ENCODE measurements at regions not wholly inside any gene's neighbourhood (a gene's known extent, or its start where the extent isn't known, plus 50 kb on each side); places are given as distances from the start of the nearest gene placed in this dataset.
"Not testable (repeated sequence)": the region's sequence is repeated elsewhere in the genome, so short reads cannot be mapped to it uniquely, and the experiment has no call there.

DNA sequence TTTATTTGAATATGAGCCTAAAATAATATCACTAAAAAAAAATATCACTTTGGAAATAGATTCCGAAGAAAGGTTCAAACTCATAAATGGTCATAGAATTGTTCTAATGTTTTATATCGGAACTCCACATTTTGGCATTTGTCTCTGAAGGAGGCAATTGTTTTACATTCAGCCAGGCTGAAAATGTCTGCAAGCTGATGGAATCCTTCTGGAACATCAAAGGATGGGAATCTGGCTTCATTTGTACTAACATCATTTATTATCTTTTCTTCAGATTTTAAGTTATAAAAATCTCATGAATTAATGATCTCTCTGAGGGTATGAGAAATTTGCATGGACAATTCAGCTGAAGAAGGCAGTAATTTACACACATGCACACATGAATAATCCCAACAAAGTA lies 251.4 kb upstream of the RGMA start:
- DNase-seq: no peak

DNA sequence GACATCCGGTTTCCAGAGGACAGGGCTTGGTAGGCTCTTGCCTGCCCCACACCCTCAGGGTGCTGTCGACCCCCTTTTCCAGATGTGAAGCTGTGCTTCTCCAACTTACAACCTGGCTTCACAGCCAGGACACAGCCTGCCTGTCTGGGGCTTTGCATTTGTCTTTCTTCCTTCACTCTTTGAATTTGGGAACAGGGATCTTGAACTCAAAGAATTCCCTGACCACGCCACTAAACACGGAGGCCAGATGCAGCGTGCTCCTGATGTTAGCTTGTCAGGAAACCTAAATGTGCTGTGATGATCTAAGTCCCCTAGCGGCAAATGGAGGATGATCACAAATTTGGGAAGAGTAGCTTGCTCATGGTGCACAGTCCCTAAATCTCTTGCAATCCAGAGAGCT lies 244.8 kb upstream of the RGMA start:
- DNase-seq: no peak

GRCh38 chr15:93333126-93333525 lies 244.1 kb upstream of the RGMA start:
- not testable (repeated sequence) for DNase-seq

- DNase-seq: no peak
Observed at GRCh38 chr15:93332168-93332553, 243.2 kb upstream of the RGMA start.

DNA sequence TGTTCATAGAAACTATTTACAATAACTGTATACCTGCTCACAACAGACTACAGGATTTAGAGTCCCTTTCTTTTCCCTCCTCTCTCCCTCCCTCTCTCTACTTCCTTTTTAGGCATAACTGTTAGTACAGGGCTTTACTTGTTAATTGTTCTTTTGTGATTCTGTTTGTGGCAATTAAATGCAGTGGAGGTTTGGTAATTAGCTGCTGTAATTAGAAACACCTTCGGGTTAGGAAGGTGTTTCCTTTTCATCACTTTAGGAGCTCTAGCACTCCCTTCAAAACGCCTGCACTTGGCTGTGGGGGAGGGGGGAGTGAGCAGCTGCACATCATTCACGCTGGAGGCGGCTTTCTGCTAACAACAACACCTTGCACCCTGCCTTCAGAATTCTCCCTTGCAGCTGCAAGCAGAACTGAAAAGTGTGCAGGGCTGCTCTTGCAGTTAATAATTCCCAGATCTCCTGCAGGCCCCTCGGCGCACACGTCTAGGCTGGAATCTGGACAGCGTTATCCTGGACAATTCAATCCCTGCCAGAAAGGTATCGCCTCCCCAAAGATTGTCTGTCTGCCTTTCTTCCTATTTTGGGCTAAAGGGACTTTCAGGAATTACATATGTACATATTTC lies 242.6 kb upstream of the RGMA start:
- DNase-seq: no peak

GRCh38 chr15:93330912-93331544 lies 242.0 kb upstream of the RGMA start:
- DNase-seq: no peak

GRCh38 chr15:93327364-93327763 lies 238.4 kb upstream of the RGMA start:
- DNase-seq: no peak

DNA sequence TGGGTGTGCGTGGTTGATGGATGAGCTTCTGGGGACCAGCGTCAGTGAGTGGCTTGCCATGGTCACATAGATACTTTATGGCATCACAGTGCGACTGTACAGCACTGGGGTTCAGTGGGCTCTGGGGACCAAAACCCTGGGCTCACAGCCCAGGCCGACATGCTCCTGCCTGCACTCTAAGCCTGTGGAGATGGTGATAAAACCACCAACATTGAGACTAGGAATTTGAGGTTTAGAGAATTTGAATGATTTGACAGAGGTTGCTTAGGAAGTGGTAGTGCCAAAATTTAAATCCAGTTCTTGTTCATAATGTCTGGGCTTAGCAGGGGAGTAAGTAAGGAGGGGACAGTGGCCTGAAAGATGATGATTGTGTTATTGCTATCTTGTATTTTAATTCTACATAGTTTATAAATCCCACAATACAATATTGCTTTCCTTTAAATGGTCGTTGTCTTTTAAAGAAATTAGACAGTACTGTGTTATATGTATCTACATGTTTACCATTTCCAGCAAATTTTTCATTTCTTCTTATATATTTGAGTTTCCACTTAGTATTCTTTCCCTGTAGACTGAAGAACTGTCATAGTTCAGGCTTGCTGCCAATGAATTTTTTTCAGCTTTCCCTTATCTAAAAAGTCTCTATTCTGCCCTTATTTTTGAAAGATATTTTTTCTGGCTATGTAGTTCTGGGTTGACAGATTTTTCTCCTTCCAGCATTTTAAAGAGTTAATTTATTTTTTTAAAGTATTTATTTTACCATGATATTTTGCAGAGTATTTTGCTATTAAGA lies 235.4 kb upstream of the RGMA start:
- no peak for DNase-seq

DNA sequence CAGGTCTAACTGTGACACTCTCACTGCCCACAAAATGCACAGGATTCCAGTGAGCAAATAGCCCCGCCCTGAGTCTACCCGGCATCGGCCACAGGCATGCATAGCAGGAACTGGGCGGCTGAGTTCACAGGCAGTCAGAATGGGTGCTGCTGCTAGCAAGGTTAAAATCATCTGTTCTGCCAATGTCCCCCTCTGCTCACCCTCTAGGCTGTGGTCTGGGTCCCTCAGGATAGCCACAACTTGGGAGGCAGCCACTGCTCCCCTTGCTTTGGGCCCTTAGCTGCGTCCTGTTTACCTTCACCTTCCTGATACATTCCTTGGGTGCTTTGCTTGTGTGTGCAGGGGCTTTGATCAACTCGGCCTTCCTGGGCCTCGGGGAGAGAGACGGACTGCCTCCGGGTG lies 232.9 kb upstream of the RGMA start:
- no peak for DNase-seq

DNA sequence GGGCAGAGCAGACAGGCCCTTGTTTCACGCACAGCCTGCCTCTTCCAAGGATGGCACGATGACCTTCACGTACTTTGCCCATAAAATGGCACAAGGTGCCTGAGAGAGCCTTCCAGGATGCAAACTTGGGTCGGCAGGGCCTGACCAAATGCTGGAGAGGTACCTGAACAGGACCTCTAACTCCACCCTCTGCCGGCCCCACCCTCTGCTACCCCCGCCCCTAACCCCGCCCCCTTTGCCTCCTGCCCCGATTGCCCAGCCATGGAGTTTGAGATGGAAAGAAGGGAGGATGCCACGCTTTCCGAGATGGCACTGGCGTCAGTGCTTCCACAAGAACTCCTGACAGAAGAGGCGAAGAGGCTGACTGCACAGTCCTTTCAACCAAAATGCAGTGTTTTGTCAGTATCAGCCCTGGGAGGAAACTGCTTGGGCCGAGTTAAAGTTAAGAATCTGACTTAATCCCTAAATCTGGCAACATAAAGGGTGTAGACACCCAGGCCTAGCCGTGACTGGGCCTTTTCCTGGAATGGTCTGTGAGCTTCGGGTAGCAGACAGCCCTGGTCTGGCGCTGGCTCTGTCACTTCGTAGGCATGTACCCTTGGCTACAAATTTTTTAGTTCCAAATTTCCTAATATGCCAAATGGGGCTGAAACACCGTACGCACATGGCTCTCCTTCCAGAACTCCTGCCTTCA lies 230.3 kb upstream of the RGMA start:
- DNase-seq: no peak

DNA sequence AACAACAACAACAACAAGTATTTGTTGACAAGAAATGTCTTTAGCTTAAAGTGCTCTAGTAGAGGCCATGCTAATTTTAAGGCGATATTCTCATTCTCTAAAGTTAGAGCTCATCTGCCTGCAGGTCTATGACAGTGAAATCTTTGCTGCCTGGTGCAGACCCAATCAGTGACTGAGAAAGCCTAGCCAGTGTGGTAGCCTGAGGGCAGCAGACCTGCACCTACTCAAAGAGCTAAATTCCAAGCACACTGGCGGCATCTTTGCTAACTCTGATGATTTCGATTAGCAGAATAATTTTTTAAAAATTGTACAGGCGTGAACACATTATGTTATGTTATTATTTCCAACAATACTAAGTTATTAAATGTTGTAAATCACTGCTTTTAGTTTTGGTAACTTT lies 228.8 kb upstream of the RGMA start:
- DNase-seq: no peak

- no peak for DNase-seq
Observed at GRCh38 chr15:93314245-93314644, 225.2 kb upstream of the RGMA start.

GRCh38 chr15:93312891-93313486 lies 224.0 kb upstream of the RGMA start:
- no peak for DNase-seq

DNA sequence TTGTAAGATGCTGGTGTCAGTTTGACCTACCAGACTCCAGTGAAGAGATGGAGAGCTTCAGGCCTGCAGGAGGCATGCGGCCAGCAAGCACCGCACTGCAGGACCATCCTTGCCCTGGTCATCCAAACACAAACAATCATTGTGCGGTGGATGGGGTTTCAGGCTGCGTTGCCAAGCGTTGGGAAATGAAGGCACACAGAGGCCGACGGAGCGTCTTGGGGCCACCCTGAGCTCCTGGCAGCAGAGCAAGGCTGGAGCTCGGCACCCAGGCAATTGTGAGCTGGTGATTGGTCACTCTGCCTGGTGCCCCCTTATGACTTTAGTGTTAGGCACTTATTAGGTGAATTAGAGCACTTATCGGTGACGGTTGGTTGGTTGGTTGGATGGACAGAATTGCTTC lies 222.6 kb upstream of the RGMA start:
- no peak for DNase-seq

DNA sequence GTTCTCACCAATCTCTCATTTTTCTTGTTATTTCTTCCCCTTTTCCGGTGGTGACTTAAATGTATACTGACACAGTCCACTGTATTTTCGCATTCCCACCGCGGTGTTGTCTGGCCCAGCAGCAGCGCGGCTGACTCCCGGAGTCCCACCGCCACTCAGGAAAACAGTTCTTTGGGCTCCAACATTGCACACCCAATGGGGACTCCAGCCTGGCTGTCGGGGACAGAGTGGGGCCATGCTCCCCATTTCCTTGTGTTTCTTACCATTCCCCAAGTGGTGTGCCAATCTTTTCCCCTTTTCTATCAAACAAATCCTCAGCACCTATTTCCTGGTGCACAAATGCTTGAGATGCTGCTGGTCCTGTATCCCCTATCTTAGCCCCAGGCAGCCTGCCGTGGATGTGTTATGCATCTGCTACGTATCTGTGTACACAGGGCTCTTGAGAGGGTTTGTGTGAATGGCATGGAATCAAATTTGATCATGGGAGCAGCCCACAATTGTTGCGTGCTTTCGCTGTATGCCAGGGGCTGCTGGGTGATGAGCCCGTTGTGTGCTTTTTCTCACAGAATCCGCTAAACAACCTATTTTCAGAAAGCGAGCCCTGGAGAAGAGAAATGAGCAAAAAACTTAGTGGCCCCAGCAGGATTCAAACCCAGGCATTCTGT lies 219.1 kb upstream of the RGMA start:
- no peak for DNase-seq

DNA sequence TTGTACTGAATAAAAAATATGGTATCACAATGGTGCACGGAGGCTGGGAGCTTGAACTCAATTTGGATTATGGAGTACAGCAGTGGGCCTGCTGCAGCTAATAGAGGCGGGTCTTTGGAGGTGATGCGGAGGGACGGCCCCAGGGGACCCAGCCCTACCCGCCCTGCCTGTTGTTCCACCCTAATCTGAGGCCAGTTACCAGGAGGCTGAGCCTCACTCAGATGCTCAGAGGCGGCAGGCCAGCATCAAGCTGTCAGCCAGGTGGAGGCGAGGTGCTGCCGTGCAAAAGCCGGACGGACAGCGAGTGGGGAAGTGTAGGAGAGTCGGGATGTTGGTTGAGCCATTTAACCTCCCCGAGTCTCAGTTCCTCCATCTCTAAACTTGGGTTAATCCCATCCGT lies 218.5 kb upstream of the RGMA start:
- DNase-seq: no peak

GRCh38 chr15:93305306-93305705 lies 216.3 kb upstream of the RGMA start:
- no peak for DNase-seq

DNA sequence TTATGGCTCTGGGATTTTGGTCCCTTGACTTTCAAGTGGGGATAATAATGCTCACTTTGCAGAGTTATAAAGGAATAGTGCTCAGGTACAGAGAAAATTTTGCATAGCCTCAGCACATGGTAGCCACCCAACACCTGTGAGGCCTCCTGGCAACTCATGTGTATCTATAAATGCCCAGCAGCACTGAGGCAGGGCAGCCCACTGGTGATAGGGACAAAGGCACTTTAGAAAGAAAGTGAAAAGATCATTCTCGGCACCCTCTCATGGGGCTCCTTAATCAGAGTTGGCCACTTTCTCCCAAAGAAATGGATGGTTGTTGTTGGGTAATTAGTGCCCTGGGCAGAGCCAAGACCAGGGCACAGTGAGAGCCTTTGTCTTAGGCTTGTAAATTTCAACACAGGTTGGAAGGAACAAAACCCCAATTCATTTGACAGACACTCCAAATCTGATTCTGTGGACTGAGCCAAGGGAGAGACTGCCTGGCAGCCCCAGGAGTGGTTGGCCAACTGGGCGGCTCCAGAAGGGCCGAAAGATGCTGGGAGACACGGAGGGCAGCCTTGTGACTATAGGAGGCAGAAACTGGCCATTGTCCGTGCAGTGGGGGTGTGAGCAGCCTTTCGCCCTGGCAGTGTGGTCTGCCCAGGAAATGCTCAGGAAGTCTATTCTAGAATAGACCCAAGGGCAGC lies 213.2 kb upstream of the RGMA start:
- no peak for DNase-seq

DNA sequence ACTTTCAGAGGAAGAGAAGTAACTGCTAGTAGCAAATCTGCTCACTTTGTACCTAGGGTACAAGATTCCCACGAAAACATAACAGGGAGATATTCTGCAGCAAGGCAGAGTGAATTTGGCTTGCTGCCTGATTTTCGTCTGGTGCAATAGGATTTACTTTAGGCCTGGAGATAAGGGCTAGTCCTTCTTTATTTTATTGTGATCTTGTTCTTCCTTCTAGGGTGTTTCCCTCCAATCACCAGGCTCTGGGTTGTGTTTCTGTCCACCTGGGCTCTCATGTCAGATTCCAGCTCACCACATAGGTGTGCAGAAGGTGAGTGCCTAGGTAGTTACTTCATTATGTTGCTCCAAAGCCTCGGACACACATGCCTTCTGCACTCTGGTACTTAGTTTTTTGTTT lies 211.8 kb upstream of the RGMA start:
- DNase-seq: no peak

- no peak for DNase-seq
Observed at GRCh38 chr15:93299675-93300074, 210.7 kb upstream of the RGMA start.

DNA sequence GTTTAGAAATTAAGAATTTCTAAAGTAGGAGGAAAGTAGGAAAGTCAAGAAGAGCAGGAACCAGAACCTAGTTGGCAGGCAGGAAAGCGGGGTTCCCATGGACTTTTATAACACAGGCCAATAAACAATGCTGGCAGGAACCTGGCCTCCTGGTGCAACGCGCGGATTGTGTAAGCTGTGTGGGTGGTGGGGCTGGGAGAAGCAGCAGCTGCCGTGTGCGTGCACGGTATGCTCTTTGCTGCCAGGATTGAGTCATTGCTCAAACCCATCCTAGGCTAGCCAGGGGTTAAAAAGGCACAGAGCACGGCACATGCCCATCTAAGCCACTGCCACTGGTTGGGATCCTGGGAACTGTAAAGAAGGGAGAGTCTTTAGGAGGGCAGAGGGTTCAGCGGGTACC lies 209.9 kb upstream of the RGMA start:
- DNase-seq: no peak
